Uterus (tissue), 2 donors: ENCODE measurements at regions not wholly inside any gene's neighbourhood (a gene's known extent, or its start where the extent isn't known, plus 50 kb on each side); places are given as distances from the start of the nearest gene placed in this dataset.

Source experiments
- POLR2A ChIP-seq, 2 donors: fragments of 450-650 bp; IDR thresholded peaks; one replicate each; pipeline ENCODE4 v1.6.1; 2016; ENCODE audit warnings: antibody characterized with exemption in 2 of 2, mild to moderate bottlenecking in 1 of 2, moderate library complexity in 1 of 2
- TF ChIP-seq, protein P1 (sequence below), 4 experiments: fragments of 200-600 bp in 2 of 4; fragments of 450-650 bp in 2 of 4; sonication (generic) in 2 of 4; IDR thresholded peaks; one replicate each; pipeline ENCODE4 v1.5.1; 2016 to 2019; ENCODE audit warnings: antibody characterized with exemption in 4 of 4, mild to moderate bottlenecking in 2 of 4, moderate library complexity in 1 of 4

GRCh38 chr19:31535691-31536460, 186.6 kb upstream of the TSHZ3 start:
- TF ChIP-seq, protein P1, sequence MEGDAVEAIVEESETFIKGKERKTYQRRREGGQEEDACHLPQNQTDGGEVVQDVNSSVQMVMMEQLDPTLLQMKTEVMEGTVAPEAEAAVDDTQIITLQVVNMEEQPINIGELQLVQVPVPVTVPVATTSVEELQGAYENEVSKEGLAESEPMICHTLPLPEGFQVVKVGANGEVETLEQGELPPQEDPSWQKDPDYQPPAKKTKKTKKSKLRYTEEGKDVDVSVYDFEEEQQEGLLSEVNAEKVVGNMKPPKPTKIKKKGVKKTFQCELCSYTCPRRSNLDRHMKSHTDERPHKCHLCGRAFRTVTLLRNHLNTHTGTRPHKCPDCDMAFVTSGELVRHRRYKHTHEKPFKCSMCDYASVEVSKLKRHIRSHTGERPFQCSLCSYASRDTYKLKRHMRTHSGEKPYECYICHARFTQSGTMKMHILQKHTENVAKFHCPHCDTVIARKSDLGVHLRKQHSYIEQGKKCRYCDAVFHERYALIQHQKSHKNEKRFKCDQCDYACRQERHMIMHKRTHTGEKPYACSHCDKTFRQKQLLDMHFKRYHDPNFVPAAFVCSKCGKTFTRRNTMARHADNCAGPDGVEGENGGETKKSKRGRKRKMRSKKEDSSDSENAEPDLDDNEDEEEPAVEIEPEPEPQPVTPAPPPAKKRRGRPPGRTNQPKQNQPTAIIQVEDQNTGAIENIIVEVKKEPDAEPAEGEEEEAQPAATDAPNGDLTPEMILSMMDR (IDR thresholded peaks at IDR 0.05) = no peak
- no peak for TF ChIP-seq POLR2A (IDR thresholded peaks at IDR 0.05)
